B cell (primary cell): ENCODE measurements at regions not wholly inside any gene's neighbourhood (a gene's known extent, or its start where the extent isn't known, plus 50 kb on each side); places are given as distances from the start of the nearest gene placed in this dataset.

ENCODE experiments used
- EZH2 ChIP-seq: IDR thresholded peaks from 2 replicates; pipeline ENCODE4 v1.6.1; 2012; ENCODE audit warnings: borderline replicate concordance, low read depth, mild to moderate bottlenecking, moderate library complexity, low read length; ENCODE audit not compliant: insufficient read depth, poor library complexity, severe bottlenecking
- TF ChIP-seq, protein P1 (sequence below): fragments of 200-600 bp; IDR thresholded peaks from one replicate; pipeline ENCODE4 v1.8.0; 2022; ENCODE audit warnings: antibody characterized with exemption, mild to moderate bottlenecking

DNA sequence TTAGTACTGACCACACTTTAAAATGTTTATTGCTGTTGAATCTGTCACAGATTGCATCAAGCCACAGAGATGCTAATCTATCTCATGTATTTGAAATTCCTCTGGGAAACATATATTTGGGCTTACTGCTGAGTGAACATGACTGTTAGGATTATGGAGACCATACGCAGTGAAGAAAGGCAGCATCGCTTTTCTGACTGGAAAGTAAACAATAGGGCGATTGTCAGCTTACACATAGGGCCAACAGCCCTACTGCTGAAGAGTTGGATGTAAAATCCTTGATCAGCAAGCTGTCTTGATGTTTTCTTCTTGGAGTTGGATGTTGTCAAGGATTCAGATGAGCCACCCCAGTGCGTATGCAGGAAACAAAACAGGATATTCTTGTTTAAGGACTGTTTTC, 368.7 kb upstream of the ADGRL2 start:
- no peak for TF ChIP-seq EZH2
- TF ChIP-seq, protein P1, sequence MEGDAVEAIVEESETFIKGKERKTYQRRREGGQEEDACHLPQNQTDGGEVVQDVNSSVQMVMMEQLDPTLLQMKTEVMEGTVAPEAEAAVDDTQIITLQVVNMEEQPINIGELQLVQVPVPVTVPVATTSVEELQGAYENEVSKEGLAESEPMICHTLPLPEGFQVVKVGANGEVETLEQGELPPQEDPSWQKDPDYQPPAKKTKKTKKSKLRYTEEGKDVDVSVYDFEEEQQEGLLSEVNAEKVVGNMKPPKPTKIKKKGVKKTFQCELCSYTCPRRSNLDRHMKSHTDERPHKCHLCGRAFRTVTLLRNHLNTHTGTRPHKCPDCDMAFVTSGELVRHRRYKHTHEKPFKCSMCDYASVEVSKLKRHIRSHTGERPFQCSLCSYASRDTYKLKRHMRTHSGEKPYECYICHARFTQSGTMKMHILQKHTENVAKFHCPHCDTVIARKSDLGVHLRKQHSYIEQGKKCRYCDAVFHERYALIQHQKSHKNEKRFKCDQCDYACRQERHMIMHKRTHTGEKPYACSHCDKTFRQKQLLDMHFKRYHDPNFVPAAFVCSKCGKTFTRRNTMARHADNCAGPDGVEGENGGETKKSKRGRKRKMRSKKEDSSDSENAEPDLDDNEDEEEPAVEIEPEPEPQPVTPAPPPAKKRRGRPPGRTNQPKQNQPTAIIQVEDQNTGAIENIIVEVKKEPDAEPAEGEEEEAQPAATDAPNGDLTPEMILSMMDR: no peak
